Embryonic facial prominence (tissue), 1 donor: ENCODE measurements at regions not wholly inside any gene's neighbourhood (a gene's known extent, or its start where the extent isn't known, plus 50 kb on each side); places are given as distances from the start of the nearest gene placed in this dataset.

Experiments
- DNase-seq: peaks from one replicate; pipeline ENCODE4 v3.0.0-alpha.2; 2016; ENCODE audit errors: extremely low spot score

GRCh38 chr20:39829661-39830060 is 859.4 kb downstream of the MAFB start:
- no peak for DNase-seq

GRCh38 chr20:39829256-39829655 is 859.8 kb downstream of the MAFB start:
- no peak for DNase-seq

- DNase-seq, result no peak
Observed at GRCh38 chr20:39825950-39826349, 863.1 kb downstream of the MAFB start.

GRCh38 chr20:39825524-39825923 is 863.4 kb downstream of the DHX35 start:
- no peak for DNase-seq

GRCh38 chr20:39823224-39823623 is 861.1 kb downstream of the DHX35 start:
- DNase-seq, result no peak

- DNase-seq, result no peak
Observed at GRCh38 chr20:39822667-39823066, 860.5 kb downstream of the DHX35 start.

- DNase-seq, result no peak
Observed at GRCh38 chr20:39813190-39813829, 851.2 kb downstream of the DHX35 start.

- no peak for DNase-seq
Observed at GRCh38 chr20:39812116-39812515, 850.0 kb downstream of the DHX35 start.

- no peak for DNase-seq
Observed at GRCh38 chr20:39810309-39810708, 848.2 kb downstream of the DHX35 start.

GRCh38 chr20:39808613-39809012 is 846.5 kb downstream of the DHX35 start:
- DNase-seq, result no peak

- DNase-seq, result no peak
Observed at GRCh38 chr20:39800548-39800947, 838.4 kb downstream of the DHX35 start.

- DNase-seq, result no peak
Observed at GRCh38 chr20:39800111-39800510, 838.0 kb downstream of the DHX35 start.

- no peak for DNase-seq
Observed at GRCh38 chr20:39799366-39799965, 837.3 kb downstream of the DHX35 start.

- no peak for DNase-seq
Observed at GRCh38 chr20:39795401-39796272, 833.5 kb downstream of the DHX35 start.

GRCh38 chr20:39792334-39792733 is 830.2 kb downstream of the DHX35 start:
- no peak for DNase-seq

GRCh38 chr20:39789411-39789810 is 827.3 kb downstream of the DHX35 start:
- no peak for DNase-seq

- no peak for DNase-seq
Observed at GRCh38 chr20:39785252-39785917, 823.2 kb downstream of the DHX35 start.

GRCh38 chr20:39784693-39785092 is 822.5 kb downstream of the DHX35 start:
- DNase-seq, result no peak

GRCh38 chr20:39778847-39779604 is 816.9 kb downstream of the DHX35 start:
- DNase-seq, result no peak

GRCh38 chr20:39778431-39778830 is 816.3 kb downstream of the DHX35 start:
- no peak for DNase-seq

GRCh38 chr20:39777610-39778009 is 815.5 kb downstream of the DHX35 start:
- DNase-seq, result no peak

- no peak for DNase-seq
Observed at GRCh38 chr20:39775110-39775509, 813.0 kb downstream of the DHX35 start.
